ENCODE measurements at regions not wholly inside any gene's neighbourhood (a gene's known extent, or its start where the extent isn't known, plus 50 kb on each side); places are given as distances from the start of the nearest gene placed in this dataset.

DNA sequence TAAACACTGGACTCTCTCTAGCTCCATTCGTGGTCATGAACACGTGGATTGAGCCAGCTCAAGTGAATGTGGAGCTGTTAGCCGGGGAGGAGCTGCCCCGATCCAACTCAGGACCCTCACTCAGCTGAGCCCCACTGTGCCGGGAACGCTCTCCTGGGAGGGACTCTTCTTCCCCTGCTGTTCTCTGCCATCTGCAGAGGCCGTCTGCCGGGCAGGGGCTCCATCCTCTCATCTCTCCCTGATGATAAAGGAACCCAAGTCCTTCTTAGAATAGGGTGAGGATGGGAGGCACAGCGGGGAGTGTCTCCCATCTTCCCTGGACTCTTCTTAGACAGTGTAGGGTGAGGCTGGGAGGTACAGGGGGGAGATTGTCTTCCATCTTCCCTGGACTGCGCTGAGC, 120.5 kb upstream of the IRX4 start:
- H3K79me2 ChIP-seq (ENCODE audit: control insufficient read depth, insufficient read depth, low read length), result no peaks in the 10 kb centered on the region
- no peak overlapping the region for H2AFZ ChIP-seq (ENCODE audit: low read depth, low read length)
- no peaks in the 10 kb centered on the region for H3K9me3 ChIP-seq (replicated peaks; ENCODE audit: control insufficient read depth, insufficient read depth, low read length)
- CTCF ChIA-PET, result no interaction called here
- no peaks in the 10 kb centered on the region for H4K20me1 ChIP-seq (replicated peaks; ENCODE audit: control insufficient read depth, extremely low read depth, insufficient read depth, low read length)
- POLR2A ChIA-PET, result no interaction called here
- H3K4me2 ChIP-seq (ENCODE audit: insufficient read depth, low read length), result no peak overlapping the region
- dilution Hi-C loops (cut with MboI; ENCODE audit: extremely low pct_ligation_motif_present, low sequenced_read_pairs) (no loop called here), intact Hi-C loops (cut with micrococcal nuclease) (no loop called here)
- no peak overlapping the region for H3K9ac ChIP-seq (replicated peaks; ENCODE audit: extremely low read depth, insufficient read depth, low read length)
- no peaks in the 10 kb centered on the region for H3K36me3 ChIP-seq (ENCODE audit: control insufficient read depth in 2 of 2, extremely low read depth in 1 of 2, insufficient read depth in 2 of 2, low read length in 2 of 2)
- no peak for FAIRE-seq
- H3K4me1 ChIP-seq (ENCODE audit: control insufficient read depth, extremely low read depth, insufficient read depth, low read length), result no peaks in the 10 kb centered on the region
- no TSS peak for BruUV-seq (replicated peaks)
- H3K4me3 ChIP-seq (replicated peaks in 1 of 3; ENCODE audit: insufficient read depth in 1 of 3, low read depth in 1 of 3, low read length in 3 of 3), result no peak overlapping the region
- TF ChIP-seq GATA2 (IDR thresholded peaks at IDR 0.05; ENCODE audit: insufficient read depth, insufficient read length, low read depth, low read length), result no peak
- TF ChIP-seq EZH2 (IDR thresholded peaks at IDR 0.05; ENCODE audit: borderline replicate concordance, low read depth, low read length, severe bottlenecking), result no peak
- no peak for TF ChIP-seq MYC (IDR thresholded peaks at IDR 0.05; ENCODE audit: low read depth, low read length)
- no peak for TF ChIP-seq POLR2AphosphoS5 (IDR thresholded peaks at IDR 0.05; ENCODE audit: insufficient read depth, low read depth, low read length)
- no peak overlapping the region for H3K27ac ChIP-seq (ENCODE audit: insufficient read depth, low read depth, low read length)
- H3K27me3 ChIP-seq (ENCODE audit: control insufficient read depth in 2 of 2, insufficient read depth in 2 of 2, low read length in 2 of 2), result no peaks in the 10 kb centered on the region
- H3K9me1 ChIP-seq (replicated peaks; ENCODE audit: control insufficient read depth, extremely low read depth, insufficient read depth, low read length), result no peaks in the 10 kb centered on the region
- no peak for DNase-seq (ENCODE audit: low read depth, low spot score)

DNA sequence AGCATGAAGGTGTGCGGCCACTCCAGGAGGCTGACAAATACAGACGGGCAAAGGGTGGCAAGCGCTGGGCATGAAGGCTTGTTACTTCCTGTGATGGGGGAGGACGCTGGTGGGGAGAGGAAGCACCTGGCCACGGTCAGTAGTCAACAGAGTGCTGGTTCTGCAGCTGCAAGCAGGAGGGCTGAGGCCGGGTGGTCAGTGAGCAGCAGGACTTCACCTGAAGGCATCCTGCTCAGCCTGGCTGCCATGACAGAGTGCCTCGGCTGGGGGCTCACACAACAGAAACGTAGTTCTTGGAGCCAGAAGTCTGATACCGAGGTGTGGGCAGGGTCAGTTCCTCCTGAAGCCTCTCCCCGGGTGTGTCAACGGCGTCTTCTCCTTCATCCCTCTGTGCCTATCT, 118.6 kb upstream of the IRX4 start:
- FAIRE-seq, result no peak
- BruUV-seq (replicated peaks), result no TSS peak

More for the DNA sequence above, 118.6 kb upstream of the IRX4 start:
- no peaks in the 10 kb centered on the region for H4K20me1 ChIP-seq (replicated peaks; ENCODE audit: control insufficient read depth, extremely low read depth, insufficient read depth, low read length)
- dilution Hi-C loops (cut with MboI; ENCODE audit: extremely low pct_ligation_motif_present, low sequenced_read_pairs) (no loop called here), intact Hi-C loops (cut with micrococcal nuclease) (no loop called here)
- H3K4me2 ChIP-seq (ENCODE audit: insufficient read depth, low read length), result no peak overlapping the region
- H3K4me1 ChIP-seq (ENCODE audit: control insufficient read depth, extremely low read depth, insufficient read depth, low read length), result no peaks in the 10 kb centered on the region
- no peaks in the 10 kb centered on the region for H3K9me3 ChIP-seq (replicated peaks; ENCODE audit: control insufficient read depth, insufficient read depth, low read length)
- POLR2A ChIA-PET, result no interaction called here
- H2AFZ ChIP-seq (ENCODE audit: low read depth, low read length), result no peak overlapping the region
- CTCF ChIA-PET, result no interaction called here
- H3K36me3 ChIP-seq (ENCODE audit: control insufficient read depth in 2 of 2, extremely low read depth in 1 of 2, insufficient read depth in 2 of 2, low read length in 2 of 2), result no peaks in the 10 kb centered on the region
- no peak overlapping the region for H3K27ac ChIP-seq (ENCODE audit: insufficient read depth, low read depth, low read length)
- H3K79me2 ChIP-seq (ENCODE audit: control insufficient read depth, insufficient read depth, low read length), result no peaks in the 10 kb centered on the region
- no peak overlapping the region for H3K4me3 ChIP-seq (replicated peaks in 1 of 3; ENCODE audit: insufficient read depth in 1 of 3, low read depth in 1 of 3, low read length in 3 of 3)
- no peaks in the 10 kb centered on the region for H3K9me1 ChIP-seq (replicated peaks; ENCODE audit: control insufficient read depth, extremely low read depth, insufficient read depth, low read length)
- no peaks in the 10 kb centered on the region for H3K27me3 ChIP-seq (ENCODE audit: control insufficient read depth in 2 of 2, insufficient read depth in 2 of 2, low read length in 2 of 2)
- DNase-seq (ENCODE audit: low read depth, low spot score), result no peak
- TF ChIP-seq, protein P1, sequence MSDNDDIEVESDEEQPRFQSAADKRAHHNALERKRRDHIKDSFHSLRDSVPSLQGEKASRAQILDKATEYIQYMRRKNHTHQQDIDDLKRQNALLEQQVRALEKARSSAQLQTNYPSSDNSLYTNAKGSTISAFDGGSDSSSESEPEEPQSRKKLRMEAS (IDR thresholded peaks at IDR 0.05; ENCODE audit: insufficient read depth, insufficient read length), result no peak
- TF ChIP-seq GATA2 (IDR thresholded peaks at IDR 0.05; ENCODE audit: insufficient read depth, insufficient read length, low read depth, low read length), result no peak
- no peak for TF ChIP-seq MYC (IDR thresholded peaks at IDR 0.05; ENCODE audit: low read depth, low read length)
- TF ChIP-seq EZH2 (IDR thresholded peaks at IDR 0.05; ENCODE audit: borderline replicate concordance, low read depth, low read length, severe bottlenecking), result no peak
- no peak for TF ChIP-seq JUN (IDR thresholded peaks at IDR 0.05; ENCODE audit: borderline replicate concordance, insufficient read depth, insufficient read length, low read depth)
- TF ChIP-seq POLR2A (IDR thresholded peaks at IDR 0.05; ENCODE audit: low read depth, low read length), result no peak
- no peak for TF ChIP-seq POLR2AphosphoS5 (IDR thresholded peaks at IDR 0.05; ENCODE audit: insufficient read depth, low read depth, low read length)
- TF ChIP-seq, protein P2, sequence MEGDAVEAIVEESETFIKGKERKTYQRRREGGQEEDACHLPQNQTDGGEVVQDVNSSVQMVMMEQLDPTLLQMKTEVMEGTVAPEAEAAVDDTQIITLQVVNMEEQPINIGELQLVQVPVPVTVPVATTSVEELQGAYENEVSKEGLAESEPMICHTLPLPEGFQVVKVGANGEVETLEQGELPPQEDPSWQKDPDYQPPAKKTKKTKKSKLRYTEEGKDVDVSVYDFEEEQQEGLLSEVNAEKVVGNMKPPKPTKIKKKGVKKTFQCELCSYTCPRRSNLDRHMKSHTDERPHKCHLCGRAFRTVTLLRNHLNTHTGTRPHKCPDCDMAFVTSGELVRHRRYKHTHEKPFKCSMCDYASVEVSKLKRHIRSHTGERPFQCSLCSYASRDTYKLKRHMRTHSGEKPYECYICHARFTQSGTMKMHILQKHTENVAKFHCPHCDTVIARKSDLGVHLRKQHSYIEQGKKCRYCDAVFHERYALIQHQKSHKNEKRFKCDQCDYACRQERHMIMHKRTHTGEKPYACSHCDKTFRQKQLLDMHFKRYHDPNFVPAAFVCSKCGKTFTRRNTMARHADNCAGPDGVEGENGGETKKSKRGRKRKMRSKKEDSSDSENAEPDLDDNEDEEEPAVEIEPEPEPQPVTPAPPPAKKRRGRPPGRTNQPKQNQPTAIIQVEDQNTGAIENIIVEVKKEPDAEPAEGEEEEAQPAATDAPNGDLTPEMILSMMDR (IDR thresholded peaks at IDR 0.05; ENCODE audit: extremely low read depth in 1 of 2, insufficient read depth in 1 of 2, low read depth in 1 of 2, low read length in 2 of 2), result no peak
- no peak for TF ChIP-seq FOS (IDR thresholded peaks at IDR 0.05; ENCODE audit: borderline replicate concordance, insufficient read depth, low read length)
- no peak overlapping the region for H3K9ac ChIP-seq (replicated peaks; ENCODE audit: extremely low read depth, insufficient read depth, low read length)

Data from endothelial cell of umbilical vein (primary cell).